GM18520 (cell line): ENCODE measurements at regions not wholly inside any gene's neighbourhood (a gene's known extent, or its start where the extent isn't known, plus 50 kb on each side); places are given as distances from the start of the nearest gene placed in this dataset.

Source experiments
- ATAC-seq: cut with Tn5 transposase; IDR thresholded peaks from one replicate; pipeline ENCODE4 v1.9.1; 2021; ENCODE audit not compliant: unreplicated experiment

DNA sequence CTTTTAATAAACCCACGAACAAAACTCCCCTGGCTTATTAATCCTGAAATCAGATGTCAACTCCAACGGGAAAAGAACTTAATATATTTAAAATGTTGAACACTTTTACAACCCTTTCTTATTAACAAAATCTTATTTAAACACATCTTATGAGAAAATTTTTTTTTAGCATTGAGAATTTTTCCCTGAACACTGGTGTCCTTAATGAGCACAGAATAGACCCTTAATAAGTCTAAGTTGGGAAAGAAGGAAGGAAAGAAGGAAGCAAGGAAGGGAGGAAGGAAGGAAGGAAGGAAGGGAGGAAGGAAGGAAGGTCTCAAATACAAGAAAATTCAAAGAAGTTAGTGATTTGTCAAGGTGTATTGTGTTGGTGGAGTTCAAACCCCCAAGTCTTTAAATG lies 129.2 kb upstream of the COL1A2 start:
- ATAC-seq = no peak

GRCh38 chr7:94266238-94266644 lies 128.5 kb upstream of the COL1A2 start:
- no peak for ATAC-seq

- no peak for ATAC-seq
Observed at GRCh38 chr7:94270772-94271171, 123.9 kb upstream of the COL1A2 start.

DNA sequence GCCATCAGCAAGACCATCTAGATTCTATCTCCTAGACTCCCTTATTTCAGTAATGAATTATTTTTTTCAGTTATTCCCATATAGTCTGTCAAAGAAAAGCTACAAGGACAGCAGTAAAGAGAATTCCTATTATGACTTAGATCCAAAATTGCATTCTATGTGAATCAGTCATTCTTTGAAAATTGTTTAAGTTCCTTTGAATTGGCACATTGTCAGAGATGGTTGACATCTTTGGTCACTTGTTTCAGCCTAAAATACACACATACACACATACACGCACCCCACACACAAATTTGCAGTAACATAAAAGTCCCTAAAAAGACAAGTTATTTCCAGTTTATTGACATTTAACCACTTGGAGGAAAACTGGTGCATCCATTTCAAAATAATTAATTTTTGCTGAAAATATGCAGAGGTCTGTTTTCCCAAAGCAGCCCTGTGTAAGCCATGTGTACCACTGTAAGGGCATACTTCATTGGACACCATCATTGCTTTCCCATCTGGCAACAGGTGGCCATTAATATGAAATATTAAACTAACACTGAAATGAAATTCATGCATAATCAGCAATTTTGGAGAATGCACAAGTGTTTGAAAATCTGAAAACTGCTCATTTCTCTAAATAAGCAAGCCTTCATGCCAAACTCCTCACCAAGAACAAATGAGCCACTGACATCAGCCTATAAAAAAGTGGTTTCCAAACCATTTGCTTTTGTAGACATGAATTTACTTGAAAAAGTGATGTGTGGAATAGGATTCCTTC lies 121.7 kb upstream of the COL1A2 start:
- ATAC-seq = no peak

- ATAC-seq = no peak
Observed at GRCh38 chr7:94274828-94275227, 119.9 kb upstream of the COL1A2 start.

DNA sequence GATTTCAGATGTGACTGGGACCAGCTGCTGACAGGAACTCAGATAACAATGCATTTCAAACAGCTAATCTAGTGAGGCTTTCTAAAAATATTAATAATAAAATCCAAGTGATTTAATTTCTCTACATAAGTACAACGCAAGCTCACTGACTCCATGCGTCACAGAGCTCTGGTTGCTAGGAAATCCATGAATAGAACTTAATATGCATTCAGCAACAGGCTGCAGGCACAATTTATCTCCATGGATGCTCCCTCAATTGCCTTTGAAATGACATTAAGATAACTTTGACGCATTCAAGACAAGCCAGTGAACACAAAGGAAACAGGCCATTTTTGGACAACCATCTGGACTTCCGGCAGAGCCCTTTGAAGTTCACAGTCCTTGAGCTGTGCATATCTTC lies 118.7 kb upstream of the COL1A2 start:
- no peak for ATAC-seq

DNA sequence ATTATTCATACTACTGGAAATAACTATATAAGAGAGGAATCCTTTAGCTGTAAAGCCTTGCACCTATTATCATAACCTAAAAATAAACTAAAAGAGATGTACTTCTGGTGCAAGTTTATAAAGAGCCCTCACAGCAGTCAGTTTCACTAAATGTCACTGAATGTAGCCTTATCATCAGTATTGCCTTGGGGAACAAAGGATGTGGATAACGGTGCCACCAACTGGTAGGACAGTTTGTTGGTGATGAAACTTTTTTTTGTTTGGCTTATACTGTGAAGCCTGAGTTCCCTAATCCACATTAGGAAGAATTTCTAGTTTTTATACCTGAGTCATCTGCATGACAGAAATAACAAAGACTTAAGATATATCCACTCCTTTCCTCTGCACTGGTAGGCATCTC lies 117.9 kb upstream of the COL1A2 start:
- ATAC-seq = no peak

- ATAC-seq = no peak
Observed at GRCh38 chr7:94277236-94277635, 117.5 kb upstream of the COL1A2 start.

- ATAC-seq = no peak
Observed at GRCh38 chr7:94280851-94281250, 113.8 kb upstream of the COL1A2 start.

DNA sequence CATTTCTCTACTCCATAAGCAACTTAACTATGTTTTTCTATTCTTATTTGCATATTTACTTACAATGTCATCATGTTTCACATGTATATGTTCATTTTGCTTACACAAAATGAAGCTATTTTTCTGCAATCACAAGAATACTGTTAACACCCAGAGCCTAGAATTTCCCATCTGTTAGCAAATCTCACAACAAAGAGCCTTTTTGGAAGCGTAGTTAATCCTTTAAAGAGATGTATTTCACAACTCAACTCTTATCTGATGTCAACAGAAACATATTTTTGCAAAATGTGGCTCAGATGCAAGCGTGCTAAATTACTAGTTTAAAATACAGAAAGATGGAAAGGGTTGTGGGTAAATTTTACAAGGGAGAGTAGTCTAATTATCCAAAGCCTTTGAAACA lies 110.6 kb upstream of the COL1A2 start:
- ATAC-seq = no peak

DNA sequence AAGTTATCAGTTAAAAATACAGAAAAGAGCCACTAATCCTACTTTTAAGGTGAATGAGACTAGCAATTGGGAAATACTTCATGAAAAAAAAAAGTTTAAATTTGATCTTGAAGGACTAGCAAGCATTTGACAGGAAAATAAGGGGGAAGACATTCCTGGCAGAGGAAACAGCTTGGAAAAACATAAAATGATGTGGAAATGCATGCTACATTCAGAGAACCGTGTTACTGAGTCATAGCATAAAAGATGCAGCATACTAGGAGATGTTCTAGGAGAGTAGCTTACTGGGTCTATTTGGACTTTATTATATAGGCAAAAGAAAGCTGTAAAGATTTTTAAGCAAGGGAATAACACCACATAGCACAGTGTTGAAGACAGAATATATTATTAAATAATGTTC lies 108.6 kb upstream of the COL1A2 start:
- no peak for ATAC-seq

- no peak for ATAC-seq
Observed at GRCh38 chr7:94288096-94288495, 106.6 kb upstream of the COL1A2 start.

- no peak for ATAC-seq
Observed at GRCh38 chr7:94289071-94289470, 105.6 kb upstream of the COL1A2 start.

DNA sequence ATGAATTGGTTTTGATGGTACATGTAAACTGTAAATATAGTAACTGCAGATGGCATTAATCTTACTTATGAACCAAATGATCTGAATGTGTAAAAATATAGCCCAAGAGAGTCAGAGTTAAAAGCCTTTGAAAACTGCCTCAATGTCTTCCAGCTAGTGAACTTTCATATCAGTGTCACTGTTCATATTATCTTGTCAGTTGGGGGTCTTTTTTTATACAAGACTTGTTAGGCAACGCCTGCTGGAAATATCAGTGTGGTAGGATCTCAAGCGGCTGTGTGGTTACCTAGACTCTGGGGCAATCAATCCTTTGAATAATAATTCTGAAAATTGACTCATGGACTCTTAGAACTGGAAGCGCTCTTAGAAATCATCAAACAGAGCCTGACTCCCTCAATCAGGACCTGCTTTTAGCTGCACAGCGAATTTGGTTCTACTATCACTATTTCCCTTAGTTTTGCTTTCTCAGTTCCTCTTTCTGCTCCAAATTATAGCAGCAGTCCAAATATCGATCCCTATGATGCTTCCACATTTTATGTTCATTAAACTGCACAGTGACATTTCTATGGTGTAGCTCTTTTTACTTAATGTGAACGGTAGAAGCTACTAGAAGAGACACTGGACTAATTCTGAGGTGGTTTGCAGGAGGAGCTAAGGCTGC lies 100.1 kb upstream of the COL1A2 start:
- no peak for ATAC-seq

DNA sequence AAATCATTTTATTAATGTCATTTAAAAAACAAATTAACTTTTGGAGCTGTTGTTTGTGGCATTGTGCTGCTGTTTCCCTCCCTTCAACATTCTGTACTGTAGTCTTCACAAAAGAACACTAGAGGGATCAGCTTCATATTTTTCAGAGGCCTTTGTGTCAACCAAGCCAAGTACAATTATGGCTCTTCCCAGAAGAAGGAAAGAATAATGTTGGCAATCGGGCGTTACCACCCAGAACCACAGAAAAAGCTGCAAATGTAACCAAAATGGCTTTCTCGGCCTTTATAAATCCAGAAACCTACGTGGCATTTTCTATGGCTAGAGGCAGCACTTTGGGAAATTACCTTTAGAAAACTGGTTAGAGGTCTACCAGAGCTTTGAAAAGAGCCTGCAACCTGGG lies 98.8 kb upstream of the COL1A2 start:
- no peak for ATAC-seq

DNA sequence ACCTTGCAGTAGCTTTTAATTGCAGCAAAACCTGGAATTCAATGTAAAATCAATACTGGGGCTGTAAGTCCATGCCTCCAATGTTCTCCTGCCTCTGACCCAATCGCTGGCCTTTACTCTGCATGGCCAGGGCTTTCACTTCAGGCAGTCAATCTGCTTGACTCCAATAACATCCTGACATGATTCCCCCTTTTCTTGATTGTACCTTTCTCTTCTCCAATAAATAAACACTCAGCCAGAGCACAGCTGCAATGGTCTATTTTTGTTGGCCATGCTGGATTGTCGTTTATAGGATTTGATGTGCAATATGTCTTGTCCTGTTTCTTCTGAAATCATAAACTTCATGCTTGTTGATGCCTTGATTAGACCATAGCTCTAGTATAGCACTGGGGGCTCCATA lies 97.8 kb upstream of the COL1A2 start:
- no peak for ATAC-seq

DNA sequence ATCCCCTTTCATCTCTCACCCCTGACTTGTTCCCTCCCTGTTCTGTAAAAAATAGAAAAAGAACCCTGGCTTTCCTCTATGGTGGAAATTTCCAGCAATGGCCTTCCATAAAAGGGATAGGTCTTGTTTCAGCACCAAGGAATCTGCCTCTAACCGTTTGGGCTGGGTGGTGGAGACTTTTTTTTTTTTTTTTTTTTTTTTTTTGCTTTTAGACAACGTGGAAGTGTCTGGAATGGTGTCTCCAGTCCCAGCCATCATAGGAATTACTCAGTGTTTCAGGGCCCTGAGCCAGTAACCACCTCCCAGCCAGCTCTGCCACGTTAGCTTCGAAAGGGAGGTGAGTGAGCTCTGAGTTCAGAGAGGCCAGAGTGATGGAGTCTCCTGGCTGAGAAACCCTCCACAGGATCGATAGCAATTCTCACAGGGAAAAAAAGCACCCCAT lies 97.3 kb upstream of the COL1A2 start:
- no peak for ATAC-seq

DNA sequence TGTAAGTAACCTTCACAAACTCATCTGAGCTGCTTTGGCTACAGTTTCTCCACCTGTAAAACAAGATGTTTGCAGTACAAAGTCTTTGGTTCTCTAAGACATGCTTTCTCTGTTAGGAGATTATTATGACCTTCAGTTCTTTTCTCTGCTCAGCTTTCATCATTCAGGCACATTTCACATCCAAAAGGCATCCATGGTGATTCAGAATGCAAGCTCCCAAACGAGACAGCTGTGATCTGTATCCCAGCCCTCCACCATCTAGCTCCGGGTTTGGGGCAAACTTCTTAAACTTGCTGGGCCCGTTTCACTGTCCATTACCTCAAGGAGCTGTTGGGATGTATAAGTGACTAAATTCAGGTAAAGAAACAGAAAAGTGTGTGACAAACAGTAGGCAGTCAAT lies 95.8 kb upstream of the COL1A2 start:
- ATAC-seq = no peak

- no peak for ATAC-seq
Observed at GRCh38 chr7:94300176-94300835, 94.4 kb upstream of the COL1A2 start.

DNA sequence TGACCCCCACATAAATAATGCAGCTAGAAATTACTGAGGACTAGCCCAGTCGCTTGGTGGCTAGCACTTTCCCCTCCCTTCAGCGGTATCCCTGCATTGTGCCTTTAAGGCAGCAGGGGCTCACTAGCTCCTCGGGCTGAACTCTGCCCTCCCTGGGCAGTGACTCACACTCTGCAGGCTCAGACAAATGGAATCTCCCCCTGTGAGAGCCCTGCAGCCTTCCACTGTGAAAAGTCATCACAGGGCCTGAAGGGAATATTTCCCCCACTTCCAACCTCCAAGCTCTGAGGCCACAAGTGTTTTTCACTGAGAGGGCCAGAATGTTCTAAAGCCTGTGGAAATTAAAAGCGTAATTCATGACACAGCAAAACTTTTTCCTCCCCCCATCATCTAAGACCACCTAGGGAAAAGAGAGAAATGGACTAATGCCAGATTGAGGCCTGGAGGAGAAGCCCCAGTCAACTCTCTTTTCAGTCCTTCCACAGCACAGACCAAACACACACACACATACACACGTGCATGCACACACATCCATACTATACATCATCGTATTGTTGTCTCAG lies 93.6 kb upstream of the COL1A2 start:
- no peak for ATAC-seq

- ATAC-seq = no peak
Observed at GRCh38 chr7:94303118-94303517, 91.6 kb upstream of the COL1A2 start.

GRCh38 chr7:94303695-94304094 lies 91.0 kb upstream of the COL1A2 start:
- no peak for ATAC-seq
